GM23338 (cell line): ENCODE measurements at regions not wholly inside any gene's neighbourhood (a gene's known extent, or its start where the extent isn't known, plus 50 kb on each side); places are given as distances from the start of the nearest gene placed in this dataset.

Source experiments
- ATAC-seq: fragments of 200-7000 bp; cut with Tn5 transposase; 3 replicates; pipeline ENCODE4 v1.9.1; 2020
- DNase-seq: peaks from one replicate; pipeline ENCODE4 v3.0.0-alpha.2; 2015; ENCODE audit warnings: low spot score
- H2AFZ ChIP-seq: fragments of 200-600 bp; sonication (generic); 2 replicates; pipeline ENCODE4 v1.8.0; 2016; ENCODE audit warnings: antibody characterized with exemption, mild to moderate bottlenecking, moderate library complexity
- H3F3A ChIP-seq: fragments of 200-600 bp; sonication (generic); replicated peaks from 2 replicates; pipeline ENCODE4 v1.8.0; 2017; ENCODE audit warnings: antibody characterized with exemption, mixed run types, low read depth
- H3K27ac ChIP-seq: fragments of 200-600 bp; sonication (generic); 2 replicates; pipeline ENCODE4 v1.6.1; 2016; ENCODE audit warnings: low read depth
- H3K27me3 ChIP-seq: fragments of 200-600 bp; sonication (generic); 2 replicates; pipeline ENCODE4 v1.8.0; 2016; ENCODE audit warnings: mild to moderate bottlenecking, mixed run types, moderate library complexity; ENCODE audit not compliant: insufficient read depth
- H3K36me3 ChIP-seq: fragments of 200-600 bp; sonication (generic); 2 replicates; pipeline ENCODE4 v1.8.0; 2016; ENCODE audit warnings: mild to moderate bottlenecking; ENCODE audit not compliant: insufficient read depth
- H3K4me1 ChIP-seq: fragments of 200-600 bp; sonication (generic); 2 replicates; pipeline ENCODE4 v1.8.0; 2016; ENCODE audit warnings: mild to moderate bottlenecking, moderate library complexity; ENCODE audit not compliant: insufficient read depth
- H3K4me2 ChIP-seq: fragments of 200-600 bp; sonication (generic); 2 replicates; pipeline ENCODE4 v1.7.1; 2017; ENCODE audit warnings: mixed run types
- H3K4me3 ChIP-seq: fragments of 200-600 bp; sonication (generic); 2 replicates; pipeline ENCODE4 v1.6.1; 2016; ENCODE audit warnings: mixed run types
- H3K79me2 ChIP-seq: fragments of 200-600 bp; sonication (generic); replicated peaks from 2 replicates; pipeline ENCODE4 v1.8.0; 2017; ENCODE audit warnings: mild to moderate bottlenecking; ENCODE audit not compliant: insufficient read depth
- H3K9me2 ChIP-seq: fragments of 200-600 bp; sonication (generic); 2 replicates; pipeline ENCODE4 v1.8.0; 2017; ENCODE audit not compliant: insufficient read depth
- H4K20me1 ChIP-seq: fragments of 200-600 bp; sonication (generic); replicated peaks from 2 replicates; pipeline ENCODE4 v1.8.0; 2017; ENCODE audit warnings: mild to moderate bottlenecking; ENCODE audit not compliant: insufficient read depth
- H3K27ac Mint-ChIP-seq: 2 replicates; pipeline ENCODE4 v1.8.0; 2020; ENCODE audit warnings: inconsistent platforms, mild to moderate bottlenecking, moderate library complexity, mixed read lengths
- H3K27me3 Mint-ChIP-seq: 3 replicates; pipeline ENCODE4 v1.8.0; 2022; ENCODE audit warnings: low read depth, mild to moderate bottlenecking, moderate library complexity, mixed read lengths, inconsistent platforms; ENCODE audit not compliant: insufficient read depth, poor library complexity
- H3K36me3 Mint-ChIP-seq: 3 replicates; pipeline ENCODE4 v1.8.0; 2021; ENCODE audit warnings: low read depth, mild to moderate bottlenecking, inconsistent platforms, moderate library complexity, mixed read lengths
- H3K4me1 Mint-ChIP-seq: 3 replicates; pipeline ENCODE4 v1.8.0; 2020; ENCODE audit warnings: mild to moderate bottlenecking, inconsistent platforms, mixed read lengths
- H3K4me3 Mint-ChIP-seq: 3 replicates; pipeline ENCODE4 v1.8.0; 2021; ENCODE audit warnings: moderate library complexity, mild to moderate bottlenecking, inconsistent platforms, mixed read lengths
- H3K9me3 Mint-ChIP-seq: 3 replicates; pipeline ENCODE4 v1.8.0; 2020; ENCODE audit warnings: moderate library complexity, mild to moderate bottlenecking, inconsistent platforms, mixed read lengths
- CREB1 ChIP-seq: fragments of 250-450 bp; sonication (Bioruptor Pico); IDR thresholded peaks from 2 replicates; pipeline ENCODE4 v1.5.0; 2020; ENCODE audit warnings: low read depth, mild to moderate bottlenecking, moderate library complexity
- CTCF ChIP-seq, 2 experiments: fragments of 200-600 bp in 1 of 2; sonication (generic) in 1 of 2; conservative IDR thresholded peaks; 2 replicates each; pipeline versions ENCODE4 v1.5.1 to v1.6.1; 2016 to 2017; ENCODE audit warnings: antibody characterized with exemption in 2 of 2, low read depth in 2 of 2, mild to moderate bottlenecking in 2 of 2, moderate library complexity in 1 of 2
- ETS1 ChIP-seq: IDR thresholded peaks from 2 replicates; pipeline ENCODE4 v1.6.1; 2016; ENCODE audit warnings: antibody characterized with exemption
- EZH2 ChIP-seq: fragments of 200-600 bp; sonication (generic); IDR thresholded peaks from one replicate; pipeline ENCODE4 v1.8.0; 2017; ENCODE audit warnings: antibody characterized with exemption, mild to moderate bottlenecking, low read depth; ENCODE audit not compliant: unreplicated experiment
- EZH2phosphoT487 ChIP-seq: fragments of 200-600 bp; sonication (generic); IDR thresholded peaks from one replicate; pipeline ENCODE4 v1.8.1; 2018; ENCODE audit warnings: antibody characterized with exemption; ENCODE audit not compliant: unreplicated experiment
- JUNB ChIP-seq: IDR thresholded peaks from one replicate; pipeline ENCODE4 v1.6.1; 2016; ENCODE audit warnings: antibody characterized with exemption; ENCODE audit not compliant: unreplicated experiment
- NANOG ChIP-seq: IDR thresholded peaks from 2 replicates; pipeline ENCODE4 v1.6.1; 2016; ENCODE audit warnings: antibody characterized with exemption, borderline replicate concordance
- ZNF114 ChIP-seq: fragments of 250-450 bp; sonication (Bioruptor Pico); IDR thresholded peaks from 2 replicates; pipeline ENCODE4 v1.5.0; 2020; ENCODE audit warnings: mild to moderate bottlenecking, moderate library complexity
- ZNF331 ChIP-seq: fragments of 250-450 bp; sonication (Bioruptor Pico); IDR thresholded peaks from 2 replicates; pipeline ENCODE4 v1.5.0; 2020; ENCODE audit warnings: low read depth, mild to moderate bottlenecking, moderate library complexity
- ZNF462 ChIP-seq: fragments of 250-450 bp; sonication (Bioruptor Pico); IDR thresholded peaks from 2 replicates; pipeline ENCODE4 v1.5.0; 2020; ENCODE audit warnings: mild to moderate bottlenecking, moderate library complexity

GRCh38 chr14:38404100-38404541, 148.2 kb upstream of the CLEC14A start (continued):
- no peak for TF ChIP-seq ETS1
- no peak for TF ChIP-seq CTCF (conservative IDR thresholded peaks at IDR 0.05; ENCODE audit: low read depth in 2 of 2)
- TF ChIP-seq JUNB: no peak

GRCh38 chr14:38400751-38401150, 144.9 kb upstream of the CLEC14A start:
- DNase-seq (peak; percentile 20), ATAC-seq (peak; percentile 68)
- no peak overlapping the region for H2AFZ ChIP-seq
- H3K4me3 ChIP-seq: no peak overlapping the region
- H3K36me3 ChIP-seq: no peaks in the 10 kb centered on the region
- H4K20me1 ChIP-seq: no peaks in the 10 kb centered on the region
- H3K4me2 ChIP-seq: no peak overlapping the region
- H3F3A ChIP-seq: no peaks in the 10 kb centered on the region
- H3K27me3 Mint-ChIP-seq: no peaks in the 10 kb centered on the region
- H3K27ac Mint-ChIP-seq: no peak overlapping the region
- H3K36me3 Mint-ChIP-seq: no peaks in the 10 kb centered on the region
- no peaks in the 10 kb centered on the region for H3K4me1 ChIP-seq
- no peaks in the 10 kb centered on the region for H3K79me2 ChIP-seq
- H3K9me2 ChIP-seq: no peaks in the 10 kb centered on the region
- no peak overlapping the region for H3K27ac ChIP-seq
- no peak for TF ChIP-seq EZH2
- no peaks in the 10 kb centered on the region for H3K27me3 ChIP-seq
- peaks cover 17% of the 10 kb centered on the region for H3K4me1 Mint-ChIP-seq
- no peaks in the 10 kb centered on the region for H3K9me3 Mint-ChIP-seq
- H3K4me3 Mint-ChIP-seq: no peak overlapping the region

GRCh38 chr14:38399652-38400051, 143.8 kb upstream of the CLEC14A start:
- Mint-ChIP-seq H3K4me1 (peaks cover 17% of the 10 kb centered on the region), H3K36me3 (no peaks in the 10 kb centered on the region), H3K27ac (no peak overlapping the region), H3K4me3 (no peak overlapping the region), H3K27me3 (no peaks in the 10 kb centered on the region), H3K9me3 (no peaks in the 10 kb centered on the region)
- H3K4me3 ChIP-seq: no peak overlapping the region
- ATAC-seq (no peak), DNase-seq (no peak)
- no peaks in the 10 kb centered on the region for H3K36me3 ChIP-seq
- H4K20me1 ChIP-seq: no peaks in the 10 kb centered on the region
- no peak overlapping the region for H3K27ac ChIP-seq
- H3K4me2 ChIP-seq: no peak overlapping the region
- no peaks in the 10 kb centered on the region for H3K4me1 ChIP-seq
- H3K9me2 ChIP-seq: no peaks in the 10 kb centered on the region
- no peak overlapping the region for H2AFZ ChIP-seq
- H3F3A ChIP-seq: no peaks in the 10 kb centered on the region
- no peaks in the 10 kb centered on the region for H3K27me3 ChIP-seq
- no peaks in the 10 kb centered on the region for H3K79me2 ChIP-seq
- TF ChIP-seq ZNF331 (CRISPR knock-in tag): no peak
- no peak for TF ChIP-seq ETS1
- no peak for TF ChIP-seq EZH2phosphoT487
- TF ChIP-seq ZNF114: no peak
- TF ChIP-seq EZH2: no peak
- no peak for TF ChIP-seq ZNF462 (CRISPR knock-in tag)
- TF ChIP-seq CREB1: no peak
- TF ChIP-seq NANOG: no peak
